ENCODE measurements at regions not wholly inside any gene's neighbourhood (a gene's known extent, or its start where the extent isn't known, plus 50 kb on each side); places are given as distances from the start of the nearest gene placed in this dataset.

DNA sequence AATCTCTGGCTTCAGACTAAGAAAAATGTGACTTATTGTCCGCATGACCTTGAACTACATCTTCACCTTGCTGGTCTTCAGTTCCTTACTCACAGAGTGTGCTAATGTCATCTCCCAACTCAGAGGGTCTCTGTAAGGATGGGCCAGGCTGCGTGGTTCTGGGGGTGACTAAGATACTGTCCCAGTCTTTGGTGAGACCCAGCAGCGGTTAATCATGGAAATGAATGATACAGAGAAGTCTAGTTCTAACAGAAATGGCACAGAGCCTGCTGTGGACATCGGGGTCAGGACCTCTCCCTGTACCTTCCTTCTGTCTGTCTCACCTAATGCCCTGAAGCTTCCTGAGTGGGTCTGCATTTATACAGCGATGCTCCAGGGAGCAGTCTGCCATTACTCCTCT is 662.7 kb upstream of the HS6ST1 start:
- TF ChIP-seq, protein P1, sequence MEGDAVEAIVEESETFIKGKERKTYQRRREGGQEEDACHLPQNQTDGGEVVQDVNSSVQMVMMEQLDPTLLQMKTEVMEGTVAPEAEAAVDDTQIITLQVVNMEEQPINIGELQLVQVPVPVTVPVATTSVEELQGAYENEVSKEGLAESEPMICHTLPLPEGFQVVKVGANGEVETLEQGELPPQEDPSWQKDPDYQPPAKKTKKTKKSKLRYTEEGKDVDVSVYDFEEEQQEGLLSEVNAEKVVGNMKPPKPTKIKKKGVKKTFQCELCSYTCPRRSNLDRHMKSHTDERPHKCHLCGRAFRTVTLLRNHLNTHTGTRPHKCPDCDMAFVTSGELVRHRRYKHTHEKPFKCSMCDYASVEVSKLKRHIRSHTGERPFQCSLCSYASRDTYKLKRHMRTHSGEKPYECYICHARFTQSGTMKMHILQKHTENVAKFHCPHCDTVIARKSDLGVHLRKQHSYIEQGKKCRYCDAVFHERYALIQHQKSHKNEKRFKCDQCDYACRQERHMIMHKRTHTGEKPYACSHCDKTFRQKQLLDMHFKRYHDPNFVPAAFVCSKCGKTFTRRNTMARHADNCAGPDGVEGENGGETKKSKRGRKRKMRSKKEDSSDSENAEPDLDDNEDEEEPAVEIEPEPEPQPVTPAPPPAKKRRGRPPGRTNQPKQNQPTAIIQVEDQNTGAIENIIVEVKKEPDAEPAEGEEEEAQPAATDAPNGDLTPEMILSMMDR (IDR thresholded peaks at IDR 0.05; ENCODE audit: insufficient read depth, low read depth, low read length, missing control alignments): no peak
- no peak overlapping the region for H3K4me3 ChIP-seq (ENCODE audit: low read length)
- no peak for DNase-seq (ENCODE audit: low read depth)

DNA sequence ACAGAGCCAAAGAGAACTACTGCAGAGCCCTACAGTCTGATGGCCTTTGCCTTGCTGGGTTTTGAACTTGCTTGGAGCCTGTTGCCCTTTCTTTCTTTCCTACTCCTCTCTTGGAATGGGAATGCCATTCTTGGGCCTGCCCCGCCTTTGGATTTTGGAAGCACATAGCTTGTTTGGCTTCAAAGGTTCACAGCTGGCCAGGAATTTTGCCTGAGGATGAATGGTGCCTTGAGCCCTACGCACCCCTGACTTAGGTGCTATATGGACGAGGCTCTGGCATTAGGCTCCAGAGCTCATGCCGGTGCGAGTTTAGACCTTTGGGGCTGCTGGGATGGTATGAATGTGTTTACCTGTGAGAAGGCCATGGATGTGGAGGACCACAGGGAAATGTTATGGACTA is 663.3 kb upstream of the HS6ST1 start:
- TF ChIP-seq, protein P1 (IDR thresholded peaks at IDR 0.05; ENCODE audit: insufficient read depth, low read depth, low read length, missing control alignments): no peak
- H3K4me3 ChIP-seq (ENCODE audit: low read length): no peak overlapping the region
- DNase-seq (ENCODE audit: low read depth): no peak

DNA sequence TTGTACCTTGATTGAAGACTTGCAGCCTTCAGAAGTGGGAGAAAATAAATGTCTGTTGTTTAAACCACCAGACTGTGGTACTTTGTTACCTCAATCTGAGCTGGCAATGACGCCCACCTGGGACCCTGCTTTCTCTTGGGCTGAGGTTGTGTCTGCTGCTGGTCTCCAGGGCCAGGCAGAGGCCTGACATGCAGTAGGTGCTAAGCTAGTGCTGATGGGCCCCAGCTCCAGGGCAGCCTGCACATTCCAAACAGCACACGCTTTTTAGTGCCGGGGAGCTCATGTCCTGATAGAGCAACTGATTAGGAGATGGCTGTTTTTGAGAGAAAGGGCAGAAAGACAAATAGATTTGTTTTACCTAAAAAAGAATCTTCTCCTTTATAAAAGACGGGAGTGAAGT is 664.0 kb upstream of the HS6ST1 start:
- H3K4me3 ChIP-seq (ENCODE audit: low read length): no peak overlapping the region
- DNase-seq (ENCODE audit: low read depth): no peak
- TF ChIP-seq, protein P1 (IDR thresholded peaks at IDR 0.05; ENCODE audit: insufficient read depth, low read depth, low read length, missing control alignments): no peak

DNA sequence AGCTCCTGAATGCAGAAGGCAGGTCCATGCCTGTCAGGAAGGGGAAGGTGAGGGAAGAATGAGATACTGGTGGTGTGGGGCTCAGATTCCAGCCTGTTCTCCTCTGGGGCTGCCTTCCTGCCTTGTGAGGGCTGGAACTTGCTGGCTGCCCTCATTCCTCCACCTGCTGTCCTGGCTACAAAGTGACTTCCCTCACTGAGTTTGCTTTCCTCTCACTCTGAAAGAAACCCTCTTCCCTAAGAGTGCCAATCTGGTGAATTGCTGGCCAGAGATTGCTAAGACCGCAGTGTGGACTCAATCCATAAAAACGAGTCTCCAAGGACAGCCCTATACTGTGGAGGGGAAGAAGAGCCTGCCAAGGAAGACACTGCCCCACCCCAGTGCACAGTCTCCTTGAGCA is 664.4 kb upstream of the HS6ST1 start:
- H3K4me3 ChIP-seq (ENCODE audit: low read length): no peak overlapping the region
- TF ChIP-seq, protein P1 (IDR thresholded peaks at IDR 0.05; ENCODE audit: insufficient read depth, low read depth, low read length, missing control alignments): no peak
- no peak for DNase-seq (ENCODE audit: low read depth)

DNA sequence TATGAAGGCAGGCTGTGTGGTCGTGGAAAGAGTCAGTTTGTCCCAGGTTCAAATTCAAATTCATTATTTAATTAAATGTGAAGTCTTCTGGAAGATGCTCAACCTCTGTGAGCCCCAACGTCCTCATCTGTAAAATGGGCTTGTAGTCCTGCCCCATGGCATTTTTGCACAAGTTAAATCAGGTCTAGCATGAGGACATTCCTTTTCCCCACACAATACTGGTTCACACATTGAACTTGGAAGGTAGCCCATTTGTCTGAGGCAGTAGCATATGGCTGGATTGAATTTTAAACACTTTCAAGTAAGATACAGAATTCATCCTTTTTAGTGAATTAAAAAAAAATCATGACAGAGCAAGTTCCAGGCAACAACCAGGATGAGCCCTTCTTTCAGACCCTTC is 665.4 kb upstream of the HS6ST1 start:
- DNase-seq (ENCODE audit: low read depth): no peak
- H3K4me3 ChIP-seq (ENCODE audit: low read length): no peak overlapping the region
- TF ChIP-seq, protein P1 (IDR thresholded peaks at IDR 0.05; ENCODE audit: insufficient read depth, low read depth, low read length, missing control alignments): no peak

DNA sequence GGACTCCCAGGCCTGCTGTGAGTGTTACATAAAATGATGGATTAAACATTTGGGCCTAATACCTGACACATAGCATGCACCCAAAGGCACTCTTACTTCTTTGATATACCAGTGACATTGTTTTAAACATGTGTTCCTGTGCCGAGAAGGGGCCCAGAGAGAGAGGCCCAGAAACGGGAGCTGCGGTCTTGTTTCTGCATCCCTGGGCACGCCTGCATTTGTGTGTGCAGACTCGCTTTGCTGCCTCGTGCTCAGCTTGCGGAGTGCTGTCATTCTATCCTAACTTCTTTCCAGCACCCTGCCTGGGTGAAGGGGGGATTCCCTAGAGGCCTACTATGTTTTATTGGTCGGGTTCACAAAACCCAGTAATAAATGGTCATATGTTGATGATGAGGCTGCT is 666.2 kb upstream of the HS6ST1 start:
- TF ChIP-seq, protein P1 (IDR thresholded peaks at IDR 0.05; ENCODE audit: insufficient read depth, low read depth, low read length, missing control alignments): no peak
- DNase-seq (ENCODE audit: low read depth): no peak
- H3K4me3 ChIP-seq (ENCODE audit: low read length): no peak overlapping the region

DNA sequence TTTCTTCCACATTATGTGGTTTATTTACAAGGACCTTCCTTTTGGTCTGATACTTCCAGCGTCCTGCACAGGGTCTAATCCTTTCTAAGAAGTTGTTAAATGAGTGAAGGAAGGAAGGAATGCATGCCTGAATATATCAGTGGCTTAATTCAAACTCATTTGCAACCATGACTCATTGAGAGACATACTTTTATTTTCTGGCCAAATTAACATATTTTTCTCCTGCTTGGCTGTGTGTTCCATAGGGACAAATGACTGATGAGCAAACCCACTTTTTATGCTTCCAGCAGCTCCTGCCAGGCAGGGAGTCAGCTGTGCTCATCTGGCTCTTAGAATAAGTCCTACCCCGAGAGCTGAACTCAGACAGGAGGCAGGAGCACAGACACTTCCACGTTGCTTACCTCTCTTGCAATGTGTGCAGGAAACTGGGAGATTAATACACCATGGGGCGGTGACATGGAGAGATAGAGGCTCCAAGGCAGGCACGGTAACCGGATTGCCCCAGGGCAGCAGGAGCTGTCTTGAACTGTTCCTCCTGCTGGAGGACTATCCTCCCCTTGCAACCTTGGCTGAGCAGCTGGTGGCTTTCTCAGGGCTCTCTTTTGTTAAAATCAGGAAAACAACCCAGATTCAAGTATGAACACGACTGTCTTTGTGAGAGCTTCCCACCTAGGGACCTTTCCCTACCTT is 667.5 kb upstream of the HS6ST1 start:
- DNase-seq (ENCODE audit: low read depth): peak; percentile 42
- H3K4me3 ChIP-seq (ENCODE audit: low read length): no peak overlapping the region
- TF ChIP-seq, protein P1 (IDR thresholded peaks at IDR 0.05; ENCODE audit: insufficient read depth, low read depth, low read length, missing control alignments): no peak

Measured in epithelial cell of esophagus (primary cell).